ENCODE measurements at regions not wholly inside any gene's neighbourhood (a gene's known extent, or its start where the extent isn't known, plus 50 kb on each side); places are given as distances from the start of the nearest gene placed in this dataset.

GRCh38 chr15:62909257-62909656, 133.3 kb upstream of the TPM1 start:
- Mint-ChIP-seq H3K4me3 (no peak overlapping the region), H3K36me3 (ENCODE audit: low read depth) (no peaks in the 10 kb centered on the region), H3K27me3 (peaks cover 2% of the 10 kb centered on the region), H3K27ac (no peak overlapping the region), H3K9me3 (no peaks in the 10 kb centered on the region), H3K4me1 (ENCODE audit: low read depth) (no peaks in the 10 kb centered on the region)
- intact Hi-C loops (cut with micrococcal nuclease) = no loop called here

- H3K4me3 Mint-ChIP-seq = no peak overlapping the region
- H3K4me1 Mint-ChIP-seq (ENCODE audit: low read depth) = no peaks in the 10 kb centered on the region
- no peak overlapping the region for H3K27ac Mint-ChIP-seq
- peaks cover 14% of the 10 kb centered on the region for H3K27me3 Mint-ChIP-seq
- H3K36me3 Mint-ChIP-seq (ENCODE audit: low read depth) = no peaks in the 10 kb centered on the region
- intact Hi-C loops (cut with micrococcal nuclease) = no loop called here
- no peaks in the 10 kb centered on the region for H3K9me3 Mint-ChIP-seq
Measured at GRCh38 chr15:62912282-62912681, 130.3 kb upstream of the TPM1 start.

- Mint-ChIP-seq H3K4me1 (ENCODE audit: low read depth) (no peaks in the 10 kb centered on the region), H3K4me3 (no peak overlapping the region), H3K9me3 (no peaks in the 10 kb centered on the region), H3K27me3 (peaks cover 16% of the 10 kb centered on the region), H3K27ac (no peak overlapping the region), H3K36me3 (ENCODE audit: low read depth) (no peaks in the 10 kb centered on the region)
- intact Hi-C loops (cut with micrococcal nuclease) = no loop called here
Measured at GRCh38 chr15:62912808-62913207, 129.7 kb upstream of the TPM1 start.

GRCh38 chr15:62913246-62913645, 129.3 kb upstream of the TPM1 start:
- intact Hi-C loops (cut with micrococcal nuclease) = no loop called here
- H3K4me3 Mint-ChIP-seq = no peak overlapping the region
- H3K4me1 Mint-ChIP-seq (ENCODE audit: low read depth) = no peaks in the 10 kb centered on the region
- H3K36me3 Mint-ChIP-seq (ENCODE audit: low read depth) = no peaks in the 10 kb centered on the region
- H3K27me3 Mint-ChIP-seq = peaks cover 17% of the 10 kb centered on the region
- no peak overlapping the region for H3K27ac Mint-ChIP-seq
- H3K9me3 Mint-ChIP-seq = no peaks in the 10 kb centered on the region

DNA sequence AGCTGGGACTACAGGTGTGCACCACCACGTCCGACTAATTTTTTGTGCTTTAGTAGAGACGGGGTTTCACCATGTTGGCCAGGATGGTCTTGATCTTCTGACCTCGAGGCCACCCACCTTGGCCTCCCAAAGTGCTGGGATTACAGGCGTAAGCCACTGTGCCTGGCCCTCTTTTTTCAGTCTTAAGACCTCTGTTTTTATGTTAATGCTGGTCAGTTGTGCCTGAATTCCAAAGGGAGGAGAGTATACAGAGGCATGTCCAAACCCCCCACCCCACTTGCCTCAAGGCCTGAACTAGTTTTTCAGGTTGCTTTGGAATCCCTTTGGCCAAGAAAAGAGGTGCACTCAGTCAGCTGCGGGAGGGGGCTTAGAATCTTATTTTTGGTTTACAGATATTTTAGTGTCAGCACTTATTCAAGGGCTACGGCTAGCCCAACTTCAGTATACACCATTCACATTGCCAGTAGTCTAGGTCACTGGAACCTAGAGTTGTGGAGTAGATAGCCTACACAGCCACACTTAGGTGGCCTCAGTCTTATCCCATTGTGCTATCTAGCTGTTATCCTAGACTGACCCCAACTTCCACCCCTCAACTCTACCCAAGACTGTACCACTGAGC, 128.0 kb upstream of the TPM1 start:
- peaks cover 17% of the 10 kb centered on the region for H3K27me3 Mint-ChIP-seq
- no peaks in the 10 kb centered on the region for H3K4me1 Mint-ChIP-seq (ENCODE audit: low read depth)
- H3K36me3 Mint-ChIP-seq (ENCODE audit: low read depth) = no peaks in the 10 kb centered on the region
- intact Hi-C loops (cut with micrococcal nuclease) = no loop called here
- no peak overlapping the region for H3K4me3 Mint-ChIP-seq
- no peak overlapping the region for H3K27ac Mint-ChIP-seq
- H3K9me3 Mint-ChIP-seq = no peaks in the 10 kb centered on the region

- Mint-ChIP-seq H3K27me3 (peaks cover 11% of the 10 kb centered on the region), H3K36me3 (ENCODE audit: low read depth) (no peaks in the 10 kb centered on the region), H3K4me1 (ENCODE audit: low read depth) (peaks cover 40% of the 10 kb centered on the region), H3K4me3 (no peak overlapping the region), H3K27ac (peak overlapping the region; percentile 66), H3K9me3 (no peaks in the 10 kb centered on the region)
- intact Hi-C loops (cut with micrococcal nuclease) = no loop called here
Measured at GRCh38 chr15:62920682-62921502, 121.7 kb upstream of the TPM1 start.

DNA sequence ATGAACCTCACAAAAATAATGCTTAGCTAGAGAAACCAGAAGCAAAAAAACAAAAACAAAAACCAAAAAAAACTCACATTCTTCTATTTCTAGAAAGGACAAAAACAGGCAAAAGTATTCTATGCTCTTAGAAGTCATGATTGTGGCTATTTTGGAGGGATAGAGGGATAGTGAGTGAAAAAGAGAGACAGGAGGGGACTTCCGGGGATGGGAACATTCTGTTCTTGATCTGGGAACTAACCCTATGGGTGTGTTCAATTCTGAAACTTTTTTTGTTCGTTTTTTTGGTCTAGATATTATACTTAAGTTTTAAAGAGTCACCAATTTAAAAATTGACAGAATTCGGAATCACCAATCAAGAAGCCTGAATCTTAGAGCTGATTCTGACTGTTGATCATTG, 120.0 kb upstream of the TPM1 start:
- no peak overlapping the region for H3K27ac Mint-ChIP-seq
- intact Hi-C loops (cut with micrococcal nuclease) = no loop called here
- H3K27me3 Mint-ChIP-seq = peaks cover 5% of the 10 kb centered on the region
- no peaks in the 10 kb centered on the region for H3K9me3 Mint-ChIP-seq
- H3K4me3 Mint-ChIP-seq = no peak overlapping the region
- H3K36me3 Mint-ChIP-seq (ENCODE audit: low read depth) = no peaks in the 10 kb centered on the region
- peaks cover 40% of the 10 kb centered on the region for H3K4me1 Mint-ChIP-seq (ENCODE audit: low read depth)

- no peaks in the 10 kb centered on the region for H3K36me3 Mint-ChIP-seq (ENCODE audit: low read depth)
- intact Hi-C loops (cut with micrococcal nuclease) = no loop called here
- H3K27me3 Mint-ChIP-seq = peaks cover 3% of the 10 kb centered on the region
- H3K27ac Mint-ChIP-seq = no peak overlapping the region
- no peaks in the 10 kb centered on the region for H3K9me3 Mint-ChIP-seq
- no peak overlapping the region for H3K4me3 Mint-ChIP-seq
- peaks cover 58% of the 10 kb centered on the region for H3K4me1 Mint-ChIP-seq (ENCODE audit: low read depth)
Measured at GRCh38 chr15:62925875-62926274, 116.7 kb upstream of the TPM1 start.

DNA sequence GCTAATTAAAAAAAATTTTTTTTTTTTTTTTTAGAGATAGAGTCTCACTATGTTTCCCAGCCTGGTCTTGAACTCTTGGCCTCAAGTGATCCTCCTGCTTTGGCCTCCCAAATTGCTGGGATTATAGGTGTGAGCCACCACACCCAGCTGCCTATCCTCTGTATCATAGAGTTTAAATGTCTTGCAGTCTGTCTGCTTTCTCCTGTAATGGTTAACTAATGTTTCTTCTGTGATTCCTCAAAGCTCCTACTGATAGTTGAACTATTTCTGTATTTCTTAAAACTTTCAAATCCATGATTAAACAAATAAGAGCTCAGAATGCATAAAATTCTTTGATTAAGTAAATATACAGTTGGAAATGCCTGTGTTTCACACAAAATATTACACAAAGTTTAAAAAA, 115.4 kb upstream of the TPM1 start:
- no peak overlapping the region for H3K27ac Mint-ChIP-seq
- H3K4me1 Mint-ChIP-seq (ENCODE audit: low read depth) = peaks cover 57% of the 10 kb centered on the region
- H3K9me3 Mint-ChIP-seq = no peaks in the 10 kb centered on the region
- no peaks in the 10 kb centered on the region for H3K36me3 Mint-ChIP-seq (ENCODE audit: low read depth)
- no peak overlapping the region for H3K4me3 Mint-ChIP-seq
- H3K27me3 Mint-ChIP-seq = peaks cover 3% of the 10 kb centered on the region
- intact Hi-C loops (cut with micrococcal nuclease) = no loop called here

- peaks cover 3% of the 10 kb centered on the region for H3K27me3 Mint-ChIP-seq
- H3K4me3 Mint-ChIP-seq = no peak overlapping the region
- peaks cover 57% of the 10 kb centered on the region for H3K4me1 Mint-ChIP-seq (ENCODE audit: low read depth)
- no peaks in the 10 kb centered on the region for H3K36me3 Mint-ChIP-seq (ENCODE audit: low read depth)
- H3K27ac Mint-ChIP-seq = peak overlapping the region; percentile 60
- no peaks in the 10 kb centered on the region for H3K9me3 Mint-ChIP-seq
- intact Hi-C loops (cut with micrococcal nuclease) = no loop called here
Measured at GRCh38 chr15:62927836-62928235, 114.7 kb upstream of the TPM1 start.

- peak overlapping the region; percentile 60 for H3K27ac Mint-ChIP-seq
- H3K9me3 Mint-ChIP-seq = no peaks in the 10 kb centered on the region
- H3K4me3 Mint-ChIP-seq = no peak overlapping the region
- intact Hi-C loops (cut with micrococcal nuclease) = no loop called here
- H3K27me3 Mint-ChIP-seq = peaks cover 3% of the 10 kb centered on the region
- no peaks in the 10 kb centered on the region for H3K36me3 Mint-ChIP-seq (ENCODE audit: low read depth)
- H3K4me1 Mint-ChIP-seq (ENCODE audit: low read depth) = peaks cover 53% of the 10 kb centered on the region
Measured at GRCh38 chr15:62928242-62928999, 114.1 kb upstream of the TPM1 start.

GRCh38 chr15:62929000-62929357, 113.6 kb upstream of the TPM1 start:
- H3K4me3 Mint-ChIP-seq = no peak overlapping the region
- peaks cover 55% of the 10 kb centered on the region for H3K4me1 Mint-ChIP-seq (ENCODE audit: low read depth)
- H3K27me3 Mint-ChIP-seq = peaks cover 3% of the 10 kb centered on the region
- no peaks in the 10 kb centered on the region for H3K36me3 Mint-ChIP-seq (ENCODE audit: low read depth)
- H3K9me3 Mint-ChIP-seq = no peaks in the 10 kb centered on the region
- H3K27ac Mint-ChIP-seq = peak overlapping the region; percentile 60
- intact Hi-C loops (cut with micrococcal nuclease) = no loop called here

GRCh38 chr15:62931650-62932049, 110.9 kb upstream of the TPM1 start:
- H3K36me3 Mint-ChIP-seq (ENCODE audit: low read depth) = no peaks in the 10 kb centered on the region
- no peaks in the 10 kb centered on the region for H3K27me3 Mint-ChIP-seq
- intact Hi-C loops (cut with micrococcal nuclease) = loop anchor here (5.0 kb wide), 1 partner anchor 111 kb away; the partner anchor contains the start of gene TPM1

GRCh38 chr15:62932436-62932835, 110.1 kb upstream of the TPM1 start:
- no peaks in the 10 kb centered on the region for H3K36me3 Mint-ChIP-seq (ENCODE audit: low read depth)
- no peak overlapping the region for H3K4me3 Mint-ChIP-seq
- H3K27ac Mint-ChIP-seq = peak overlapping the region; percentile 74
- H3K9me3 Mint-ChIP-seq = no peaks in the 10 kb centered on the region
- peaks cover 72% of the 10 kb centered on the region for H3K4me1 Mint-ChIP-seq (ENCODE audit: low read depth)
- H3K27me3 Mint-ChIP-seq = no peaks in the 10 kb centered on the region
- intact Hi-C loops (cut with micrococcal nuclease) = loop anchor here (5.0 kb wide), 1 partner anchor 110 kb away; the partner anchor contains the start of gene TPM1

More at GRCh38 chr15:62931650-62932049, 110.9 kb upstream of the TPM1 start:
- no peaks in the 10 kb centered on the region for H3K9me3 Mint-ChIP-seq
- H3K27ac Mint-ChIP-seq = peak overlapping the region; percentile 74
- H3K4me3 Mint-ChIP-seq = no peak overlapping the region
- H3K4me1 Mint-ChIP-seq (ENCODE audit: low read depth) = peaks cover 72% of the 10 kb centered on the region
